HEK293 (cell line): ENCODE measurements at regions not wholly inside any gene's neighbourhood (a gene's known extent, or its start where the extent isn't known, plus 50 kb on each side); places are given as distances from the start of the nearest gene placed in this dataset.

Source experiments
- ATF2 ChIP-seq: fragments of 450-650 bp; formaldehyde crosslinking; IDR thresholded peaks from 2 replicates; pipeline ENCODE4 v1.5.1; 2016; ENCODE audit warnings: missing biosample characterization, missing genetic modification characterization, low read depth
- CTCF ChIP-seq: fragments of 450-650 bp; formaldehyde crosslinking; IDR thresholded peaks from 2 replicates; pipeline ENCODE4 v1.5.1; 2016; ENCODE audit warnings: missing biosample characterization, missing genetic modification characterization
- GLI2 ChIP-seq: fragments of 450-650 bp; formaldehyde crosslinking; IDR thresholded peaks from 2 replicates; pipeline ENCODE4; 2017; ENCODE audit warnings: missing biosample characterization, missing genetic modification characterization, low read depth, borderline replicate concordance
- HOXD13 ChIP-seq: sonication (generic); formaldehyde crosslinking; IDR thresholded peaks from 2 replicates; pipeline ENCODE4 v1.8.0; 2022; ENCODE audit warnings: missing genetic modification reagents, borderline replicate concordance
- KLF1 ChIP-seq: fragments of 450-650 bp; formaldehyde crosslinking; IDR thresholded peaks from 2 replicates; pipeline ENCODE4 v1.5.1; 2016; ENCODE audit warnings: missing biosample characterization, missing genetic modification characterization
- MZF1 ChIP-seq: fragments of 450-650 bp; formaldehyde crosslinking; IDR thresholded peaks from 2 replicates; pipeline ENCODE4 v1.5.1; 2017; ENCODE audit warnings: missing biosample characterization, missing genetic modification characterization, borderline replicate concordance
- ZBTB26 ChIP-seq: fragments of 450-650 bp; formaldehyde crosslinking; optimal IDR thresholded peaks from 2 replicates; pipeline ENCODE3; 2016; ENCODE audit warnings: missing biosample characterization, mild to moderate bottlenecking, missing genetic modification characterization
- ZNF133 ChIP-seq: fragments of 450-650 bp; formaldehyde crosslinking; IDR thresholded peaks from 2 replicates; pipeline ENCODE4 v1.5.1; 2016; ENCODE audit warnings: missing biosample characterization, missing genetic modification characterization
- ZNF274 ChIP-seq, 2 experiments: fragments of 200-500 bp in 1 of 2; fragments of 450-650 bp in 1 of 2; sonication (Bioruptor generic) in 1 of 2; formaldehyde crosslinking in 1 of 2; IDR thresholded peaks; 2 replicates each; pipeline versions ENCODE4 v1.5.1 to v1.6.1; 2014 to 2016; ENCODE audit warnings: borderline replicate concordance in 1 of 2, inconsistent platforms in 1 of 2, low read length in 1 of 2, missing biosample characterization in 1 of 2, missing genetic modification characterization in 1 of 2
- ZNF324 ChIP-seq: fragments of 450-650 bp; formaldehyde crosslinking; IDR thresholded peaks from 2 replicates; pipeline ENCODE4 v1.5.1; 2016; ENCODE audit warnings: missing biosample characterization, missing genetic modification characterization
- ZNF362 ChIP-seq: fragments of 450-650 bp; formaldehyde crosslinking; IDR thresholded peaks from 2 replicates; pipeline ENCODE4 v1.5.1; 2016; ENCODE audit warnings: missing biosample characterization, missing genetic modification characterization
- ZNF529 ChIP-seq: fragments of 450-650 bp; formaldehyde crosslinking; IDR thresholded peaks from 2 replicates; pipeline ENCODE4 v1.5.1; 2017; ENCODE audit warnings: missing genetic modification characterization, missing biosample characterization; ENCODE audit not compliant: insufficient replicate concordance
- ZNF621 ChIP-seq: fragments of 450-650 bp; formaldehyde crosslinking; IDR thresholded peaks from 2 replicates; pipeline ENCODE4 v1.5.1; 2017; ENCODE audit warnings: missing biosample characterization, missing genetic modification characterization
- ZNF76 ChIP-seq: fragments of 450-650 bp; formaldehyde crosslinking; IDR thresholded peaks from 2 replicates; pipeline ENCODE4; 2016; ENCODE audit warnings: low read depth, missing biosample characterization, missing genetic modification characterization, borderline replicate concordance

GRCh38 chr15:69758291-69758771, 305.7 kb downstream of the RPLP1 start:
- TF ChIP-seq CTCF (tag by site-specific recombination) (no peak), MZF1 (tag by site-specific recombination) (no peak), ZNF529 (tag by site-specific recombination) (no peak), ZNF362 (tag by site-specific recombination) (no peak), ZNF621 (tag by site-specific recombination) (no peak), HOXD13 (CRISPR knock-in tag) (no peak), ZNF324 (no peak), ZNF274 (IDR thresholded peaks at IDR 0.05; ENCODE audit: low read length) (no peak), ZNF274 (tag by site-specific recombination; IDR thresholded peaks at IDR 0.05; ENCODE audit: borderline replicate concordance) (no peak), KLF1 (tag by site-specific recombination) (no peak), ZBTB26 (no peak), GLI2 (tag by site-specific recombination) (no peak), ZNF133 (tag by site-specific recombination) (no peak), ZNF76 (tag by site-specific recombination) (no peak), ATF2 (tag by site-specific recombination) (no peak)
